ENCODE measurements at regions not wholly inside any gene's neighbourhood (a gene's known extent, or its start where the extent isn't known, plus 50 kb on each side); places are given as distances from the start of the nearest gene placed in this dataset.

DNA sequence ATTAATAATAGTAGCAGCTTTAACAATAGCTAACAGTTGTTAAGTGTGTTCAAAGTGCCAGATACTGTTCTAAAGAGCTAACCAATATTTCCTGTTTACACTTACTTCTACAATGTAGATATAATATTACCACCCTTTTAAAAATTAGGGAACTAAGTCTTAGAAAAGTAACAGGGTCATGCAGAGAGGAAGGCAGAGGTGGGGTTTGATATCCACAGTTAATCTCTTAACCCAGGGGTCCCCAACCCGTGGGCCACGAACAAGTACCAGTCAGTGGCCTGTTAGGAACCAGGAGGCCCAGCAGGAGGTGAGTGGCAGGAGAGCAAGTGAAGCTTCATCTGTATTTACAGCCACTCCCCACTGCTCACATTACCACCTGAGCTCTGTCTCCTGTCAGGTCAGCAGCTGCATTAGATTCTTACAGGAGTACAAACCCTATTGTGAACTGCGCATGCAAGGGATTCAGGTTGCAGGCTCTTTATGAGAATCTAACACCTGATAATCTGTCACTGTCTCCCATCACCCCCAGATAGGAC, 89.1 kb downstream of the ACTL7B start (continued):
- TF ChIP-seq ZFP82 (CRISPR knock-in tag; IDR thresholded peaks at IDR 0.05; ENCODE audit: borderline replicate concordance) = no peak
- TF ChIP-seq, protein P1, sequence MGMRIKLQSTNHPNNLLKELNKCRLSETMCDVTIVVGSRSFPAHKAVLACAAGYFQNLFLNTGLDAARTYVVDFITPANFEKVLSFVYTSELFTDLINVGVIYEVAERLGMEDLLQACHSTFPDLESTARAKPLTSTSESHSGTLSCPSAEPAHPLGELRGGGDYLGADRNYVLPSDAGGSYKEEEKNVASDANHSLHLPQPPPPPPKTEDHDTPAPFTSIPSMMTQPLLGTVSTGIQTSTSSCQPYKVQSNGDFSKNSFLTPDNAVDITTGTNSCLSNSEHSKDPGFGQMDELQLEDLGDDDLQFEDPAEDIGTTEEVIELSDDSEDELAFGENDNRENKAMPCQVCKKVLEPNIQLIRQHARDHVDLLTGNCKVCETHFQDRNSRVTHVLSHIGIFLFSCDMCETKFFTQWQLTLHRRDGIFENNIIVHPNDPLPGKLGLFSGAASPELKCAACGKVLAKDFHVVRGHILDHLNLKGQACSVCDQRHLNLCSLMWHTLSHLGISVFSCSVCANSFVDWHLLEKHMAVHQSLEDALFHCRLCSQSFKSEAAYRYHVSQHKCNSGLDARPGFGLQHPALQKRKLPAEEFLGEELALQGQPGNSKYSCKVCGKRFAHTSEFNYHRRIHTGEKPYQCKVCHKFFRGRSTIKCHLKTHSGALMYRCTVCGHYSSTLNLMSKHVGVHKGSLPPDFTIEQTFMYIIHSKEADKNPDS (CRISPR knock-in tag; IDR thresholded peaks at IDR 0.05) = no peak
- TF ChIP-seq, protein P2, sequence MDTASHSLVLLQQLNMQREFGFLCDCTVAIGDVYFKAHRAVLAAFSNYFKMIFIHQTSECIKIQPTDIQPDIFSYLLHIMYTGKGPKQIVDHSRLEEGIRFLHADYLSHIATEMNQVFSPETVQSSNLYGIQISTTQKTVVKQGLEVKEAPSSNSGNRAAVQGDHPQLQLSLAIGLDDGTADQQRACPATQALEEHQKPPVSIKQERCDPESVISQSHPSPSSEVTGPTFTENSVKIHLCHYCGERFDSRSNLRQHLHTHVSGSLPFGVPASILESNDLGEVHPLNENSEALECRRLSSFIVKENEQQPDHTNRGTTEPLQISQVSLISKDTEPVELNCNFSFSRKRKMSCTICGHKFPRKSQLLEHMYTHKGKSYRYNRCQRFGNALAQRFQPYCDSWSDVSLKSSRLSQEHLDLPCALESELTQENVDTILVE (CRISPR knock-in tag; IDR thresholded peaks at IDR 0.05) = no peak
- TF ChIP-seq ZNF329 (CRISPR knock-in tag; IDR thresholded peaks at IDR 0.05; ENCODE audit: low read depth) = no peak

DNA sequence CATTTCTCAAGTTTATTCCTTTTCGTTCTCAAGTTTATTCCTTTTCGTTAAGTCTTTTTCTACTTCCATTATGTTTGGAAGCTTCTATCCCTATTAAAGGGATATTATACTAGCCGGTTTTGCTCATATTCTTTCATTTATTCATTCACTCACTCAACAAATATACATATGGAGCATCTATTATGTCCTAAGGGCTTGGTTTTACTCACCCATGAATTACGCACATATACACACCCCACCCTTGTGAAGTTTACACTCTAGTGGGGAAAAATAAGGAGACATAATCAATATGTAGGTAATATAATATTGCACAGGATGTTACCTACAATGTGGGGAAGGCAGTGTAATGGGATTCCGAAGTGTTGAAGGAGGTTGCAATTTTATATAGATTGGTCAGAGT, 90.5 kb downstream of the ACTL7B start:
- Histone ChIP-seq H3K4me2 (ENCODE audit: low read depth, low read length) (no peak overlapping the region), H3K36me3 (replicated peaks in 1 of 2; ENCODE audit: control insufficient read depth in 1 of 2, insufficient read depth in 2 of 2, low read length in 2 of 2) (no peaks in the 10 kb centered on the region), H3K9me3 (ENCODE audit: low read length) (peaks cover 5% of the 10 kb centered on the region), H4K20me1 (ENCODE audit: insufficient read depth, low read length) (no peaks in the 10 kb centered on the region), H3K27me3 (ENCODE audit: control insufficient read depth in 1 of 2, insufficient read depth in 2 of 2, low read length in 2 of 2) (no peaks in the 10 kb centered on the region), H2AFZ (ENCODE audit: low read length) (no peak overlapping the region), H3K9ac (ENCODE audit: insufficient read depth, low read depth, low read length) (no peak overlapping the region), H3K79me2 (ENCODE audit: insufficient read depth, low read length) (no peaks in the 10 kb centered on the region), H3K27ac (ENCODE audit: extremely low read length, insufficient read depth, low read length) (no peak overlapping the region), H3K4me1 (ENCODE audit: insufficient read depth, low read length) (peaks cover 28% of the 10 kb centered on the region), H3K4me3 (replicated peaks in 1 of 3; ENCODE audit: insufficient read depth in 1 of 3, low read depth in 2 of 3, low read length in 3 of 3) (no peak overlapping the region)
- ChIA-PET CTCF (ENCODE audit: low intra/inter-chr PET ratio, low total read pairs) (no interaction called here), POLR2A (no interaction called here)
- WGBS (ENCODE audit: low lambda C conversion rate) = 80% methylated on average over 5 of the region's 5 CpGs
- in situ Hi-C loops (cut with HindIII; ENCODE audit: extremely low pct_ligation_motif_present, low pct_unique_long_range_greater_than_20kb) (loop anchor here (25.0 kb wide), 1 partner anchor 328 kb away; no protein-coding TSS in a partner anchor), intact Hi-C loops (cut with micrococcal nuclease; ENCODE audit: unreplicated experiment) (loop anchor here (10.0 kb wide), 1 partner anchor 350 kb away; no protein-coding TSS in a partner anchor)
- ATAC-seq (no peak), FAIRE-seq (no peak), DNase-seq (ENCODE audit: low spot score) (no peak)
- BruUV-seq (replicated peaks) = no TSS peak
- TF ChIP-seq YEATS4 (CRISPR knock-in tag; IDR thresholded peaks at IDR 0.05; ENCODE audit: borderline replicate concordance) = no peak

All from HepG2 (cell line).